H1 (cell line): ENCODE measurements at regions not wholly inside any gene's neighbourhood (a gene's known extent, or its start where the extent isn't known, plus 50 kb on each side); places are given as distances from the start of the nearest gene placed in this dataset.

Experiments
- CBX5 ChIP-seq: fragments of 300-800, 300-1000 bp; sonication (generic); IDR thresholded peaks from 2 replicates; pipeline ENCODE4 v1.7.1; 2016; ENCODE audit warnings: antibody characterized with exemption, low read length, low read depth
- CHD2 ChIP-seq: IDR thresholded peaks from 2 replicates; pipeline ENCODE4 v1.6.1; 2012; ENCODE audit warnings: low read length, improper control_type of control experiment
- HDAC6 ChIP-seq: IDR thresholded peaks from one replicate; pipeline ENCODE4 v1.7.1; 2012; ENCODE audit warnings: low read depth, mild to moderate bottlenecking, inconsistent platforms, low read length, moderate library complexity
- JUN ChIP-seq: IDR thresholded peaks from 2 replicates; pipeline ENCODE4 v1.6.1; 2011; ENCODE audit warnings: low read depth, mild to moderate bottlenecking, improper control_type of control experiment, low read length
- NRF1 ChIP-seq: IDR thresholded peaks from 2 replicates; pipeline ENCODE4 v1.6.1; 2011; ENCODE audit warnings: mild to moderate bottlenecking, low read depth, low read length, improper control_type of control experiment
- TF ChIP-seq, protein P1 (sequence below), 3 experiments: IDR thresholded peaks; 1 replicate in 2 of 3; 2 replicates in 1 of 3; pipeline versions ENCODE4 v1.5.1 to v1.6.1; 2011; ENCODE audit warnings: low read length in 3 of 3, mild to moderate bottlenecking in 3 of 3, inconsistent platforms in 2 of 3, low read depth in 1 of 3, moderate library complexity in 1 of 3; ENCODE audit not compliant: insufficient read depth in 1 of 3; ENCODE audit errors: control extremely low read depth in 1 of 3

GRCh38 chr16:87145181-87146176 lies 171.7 kb downstream of the C16orf95 start:
- TF ChIP-seq HDAC6: no peak
- TF ChIP-seq, protein P1, sequence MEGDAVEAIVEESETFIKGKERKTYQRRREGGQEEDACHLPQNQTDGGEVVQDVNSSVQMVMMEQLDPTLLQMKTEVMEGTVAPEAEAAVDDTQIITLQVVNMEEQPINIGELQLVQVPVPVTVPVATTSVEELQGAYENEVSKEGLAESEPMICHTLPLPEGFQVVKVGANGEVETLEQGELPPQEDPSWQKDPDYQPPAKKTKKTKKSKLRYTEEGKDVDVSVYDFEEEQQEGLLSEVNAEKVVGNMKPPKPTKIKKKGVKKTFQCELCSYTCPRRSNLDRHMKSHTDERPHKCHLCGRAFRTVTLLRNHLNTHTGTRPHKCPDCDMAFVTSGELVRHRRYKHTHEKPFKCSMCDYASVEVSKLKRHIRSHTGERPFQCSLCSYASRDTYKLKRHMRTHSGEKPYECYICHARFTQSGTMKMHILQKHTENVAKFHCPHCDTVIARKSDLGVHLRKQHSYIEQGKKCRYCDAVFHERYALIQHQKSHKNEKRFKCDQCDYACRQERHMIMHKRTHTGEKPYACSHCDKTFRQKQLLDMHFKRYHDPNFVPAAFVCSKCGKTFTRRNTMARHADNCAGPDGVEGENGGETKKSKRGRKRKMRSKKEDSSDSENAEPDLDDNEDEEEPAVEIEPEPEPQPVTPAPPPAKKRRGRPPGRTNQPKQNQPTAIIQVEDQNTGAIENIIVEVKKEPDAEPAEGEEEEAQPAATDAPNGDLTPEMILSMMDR (IDR thresholded peaks at IDR 0.05; ENCODE audit: control extremely low read depth in 1 of 3, insufficient read depth in 1 of 3, low read depth in 1 of 3, low read length in 3 of 3): no peak
- TF ChIP-seq JUN: no peak
- no peak for TF ChIP-seq CHD2
- no peak for TF ChIP-seq CBX5
- TF ChIP-seq NRF1: no peak
